Neural progenitor cell (in vitro differentiated cells): ENCODE measurements at regions not wholly inside any gene's neighbourhood (a gene's known extent, or its start where the extent isn't known, plus 50 kb on each side); places are given as distances from the start of the nearest gene placed in this dataset.

Experiments used
- DNase-seq: peaks from one replicate; pipeline ENCODE4 v3.0.0-alpha.2; 2016; ENCODE audit warnings: low spot score
- H2AFZ ChIP-seq: fragments of 200-600 bp; sonication (generic); replicated peaks from 2 replicates; pipeline ENCODE4 v1.6.1; 2016; ENCODE audit warnings: antibody characterized with exemption
- H3F3A ChIP-seq: fragments of 200-600 bp; sonication (generic); 2 replicates; pipeline ENCODE4 v1.6.1; 2016; ENCODE audit warnings: antibody characterized with exemption, low read depth
- H3K27ac ChIP-seq: fragments of 200-600 bp; sonication (generic); 2 replicates; pipeline ENCODE4 v1.5.1; 2016; ENCODE audit warnings: mild to moderate bottlenecking
- H3K27me3 ChIP-seq: fragments of 200-600 bp; sonication (generic); 2 replicates; pipeline ENCODE4 v1.6.1; 2016; ENCODE audit warnings: mild to moderate bottlenecking, moderate library complexity
- H3K36me3 ChIP-seq: fragments of 200-600 bp; sonication (generic); 2 replicates; pipeline ENCODE4 v1.5.1; 2016
- H3K4me1 ChIP-seq: fragments of 200-600 bp; sonication (generic); 2 replicates; pipeline ENCODE4 v1.6.1; 2016; ENCODE audit warnings: mixed run types
- H3K4me2 ChIP-seq: fragments of 200-600 bp; sonication (generic); 2 replicates; pipeline ENCODE4 v1.6.1; 2016
- H3K4me3 ChIP-seq: fragments of 200-600 bp; sonication (generic); 2 replicates; pipeline ENCODE4 v1.5.1; 2016
- H3K79me2 ChIP-seq: fragments of 200-600 bp; sonication (generic); 2 replicates; pipeline ENCODE4 v1.6.1; 2016; ENCODE audit warnings: low read depth
- H3K9ac ChIP-seq: fragments of 200-600 bp; sonication (generic); 2 replicates; pipeline ENCODE4 v1.6.1; 2016
- H3K9me3 ChIP-seq: fragments of 200-600 bp; sonication (generic); 2 replicates; pipeline ENCODE4 v1.5.1; 2016; ENCODE audit warnings: low read depth
- H4K20me1 ChIP-seq: fragments of 200-600 bp; sonication (generic); 2 replicates; pipeline ENCODE4 v1.6.1; 2016; ENCODE audit warnings: low read depth
- H3K27ac Mint-ChIP-seq: 3 replicates; pipeline ENCODE4 v1.8.0; 2021; ENCODE audit warnings: mixed read lengths
- H3K27me3 Mint-ChIP-seq: 2 replicates; pipeline ENCODE4 v1.8.0; 2022; ENCODE audit warnings: low read depth, mild to moderate bottlenecking, inconsistent platforms, moderate library complexity, mixed read lengths; ENCODE audit not compliant: insufficient read depth
- H3K36me3 Mint-ChIP-seq: 3 replicates; pipeline ENCODE4 v1.8.0; 2021; ENCODE audit warnings: mixed read lengths
- H3K4me1 Mint-ChIP-seq: 3 replicates; pipeline ENCODE4 v1.8.0; 2021; ENCODE audit warnings: mixed read lengths
- H3K4me3 Mint-ChIP-seq: 3 replicates; pipeline ENCODE4 v1.8.0; 2021; ENCODE audit warnings: mild to moderate bottlenecking, moderate library complexity, mixed read lengths
- H3K9me3 Mint-ChIP-seq: 3 replicates; pipeline ENCODE4 v1.8.0; 2020; ENCODE audit warnings: mixed read lengths
- EZH2 ChIP-seq: fragments of 200-600 bp; sonication (generic); IDR thresholded peaks from 2 replicates; pipeline ENCODE4 v1.6.1; 2017; ENCODE audit warnings: antibody characterized with exemption, mild to moderate bottlenecking, moderate library complexity
- EZH2phosphoT487 ChIP-seq: fragments of 200-600 bp; sonication (generic); IDR thresholded peaks from 2 replicates; pipeline ENCODE4 v1.6.1; 2017; ENCODE audit warnings: antibody characterized with exemption
- TF ChIP-seq, protein P1 (sequence below): fragments of 200-600 bp; sonication (generic); IDR thresholded peaks from 2 replicates; pipeline ENCODE4 v1.5.1; 2017; ENCODE audit warnings: antibody characterized with exemption, mild to moderate bottlenecking

GRCh38 chr6:40315060-40315459, 272.1 kb downstream of the LRFN2 start:
- Histone ChIP-seq H3K9ac (no peak overlapping the region), H3K9me3 (no peaks in the 10 kb centered on the region), H3K4me2 (no peak overlapping the region), H3K36me3 (no peaks in the 10 kb centered on the region), H3K27ac (no peak overlapping the region), H3K4me3 (no peak overlapping the region), H3K79me2 (no peaks in the 10 kb centered on the region), H2AFZ (no peak overlapping the region), H3K27me3 (no peaks in the 10 kb centered on the region), H4K20me1 (no peaks in the 10 kb centered on the region), H3F3A (no peaks in the 10 kb centered on the region), H3K4me1 (no peaks in the 10 kb centered on the region)
- no peak for DNase-seq
- TF ChIP-seq EZH2phosphoT487 (no peak), EZH2 (no peak)
- TF ChIP-seq, protein P1, sequence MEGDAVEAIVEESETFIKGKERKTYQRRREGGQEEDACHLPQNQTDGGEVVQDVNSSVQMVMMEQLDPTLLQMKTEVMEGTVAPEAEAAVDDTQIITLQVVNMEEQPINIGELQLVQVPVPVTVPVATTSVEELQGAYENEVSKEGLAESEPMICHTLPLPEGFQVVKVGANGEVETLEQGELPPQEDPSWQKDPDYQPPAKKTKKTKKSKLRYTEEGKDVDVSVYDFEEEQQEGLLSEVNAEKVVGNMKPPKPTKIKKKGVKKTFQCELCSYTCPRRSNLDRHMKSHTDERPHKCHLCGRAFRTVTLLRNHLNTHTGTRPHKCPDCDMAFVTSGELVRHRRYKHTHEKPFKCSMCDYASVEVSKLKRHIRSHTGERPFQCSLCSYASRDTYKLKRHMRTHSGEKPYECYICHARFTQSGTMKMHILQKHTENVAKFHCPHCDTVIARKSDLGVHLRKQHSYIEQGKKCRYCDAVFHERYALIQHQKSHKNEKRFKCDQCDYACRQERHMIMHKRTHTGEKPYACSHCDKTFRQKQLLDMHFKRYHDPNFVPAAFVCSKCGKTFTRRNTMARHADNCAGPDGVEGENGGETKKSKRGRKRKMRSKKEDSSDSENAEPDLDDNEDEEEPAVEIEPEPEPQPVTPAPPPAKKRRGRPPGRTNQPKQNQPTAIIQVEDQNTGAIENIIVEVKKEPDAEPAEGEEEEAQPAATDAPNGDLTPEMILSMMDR: no peak
- H3K36me3 Mint-ChIP-seq: no peaks in the 10 kb centered on the region
- no peak overlapping the region for H3K27ac Mint-ChIP-seq
- peaks cover 4% of the 10 kb centered on the region for H3K9me3 Mint-ChIP-seq
- H3K27me3 Mint-ChIP-seq: peaks cover 4% of the 10 kb centered on the region
- H3K4me1 Mint-ChIP-seq: no peaks in the 10 kb centered on the region
- H3K4me3 Mint-ChIP-seq: no peak overlapping the region

DNA sequence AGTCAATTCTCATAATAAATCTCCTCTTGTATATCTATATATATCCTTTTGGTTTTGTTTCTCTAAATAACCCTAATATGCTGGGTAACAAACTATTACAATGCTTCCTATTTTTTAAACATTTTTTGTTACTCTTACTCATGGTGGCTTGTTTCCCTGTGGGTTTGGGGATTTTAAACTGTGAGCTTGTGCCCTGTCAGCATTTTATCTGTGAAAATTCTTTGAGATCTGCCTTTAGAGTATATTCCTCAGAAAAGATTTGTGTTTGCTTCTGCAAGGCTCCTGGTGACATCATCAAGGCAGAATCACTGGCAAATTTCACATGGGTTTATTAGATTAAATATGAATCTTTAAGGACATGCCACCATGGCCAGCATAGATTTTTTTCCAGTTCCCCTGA, 273.6 kb downstream of the LRFN2 start:
- no peaks in the 10 kb centered on the region for H3F3A ChIP-seq
- no peak for TF ChIP-seq EZH2
- TF ChIP-seq, protein P1: no peak
- TF ChIP-seq EZH2phosphoT487: no peak
- no peak overlapping the region for H2AFZ ChIP-seq
- no peaks in the 10 kb centered on the region for H3K36me3 ChIP-seq
- H3K4me2 ChIP-seq: no peak overlapping the region
- H4K20me1 ChIP-seq: no peaks in the 10 kb centered on the region
- no peak overlapping the region for H3K4me3 ChIP-seq
- no peak overlapping the region for H3K27ac Mint-ChIP-seq
- H3K79me2 ChIP-seq: no peaks in the 10 kb centered on the region
- H3K4me3 Mint-ChIP-seq: no peak overlapping the region
- H3K4me1 ChIP-seq: peaks cover under 1% of the 10 kb centered on the region
- H3K9me3 Mint-ChIP-seq: no peaks in the 10 kb centered on the region
- no peak overlapping the region for H3K27ac ChIP-seq
- H3K27me3 ChIP-seq: no peaks in the 10 kb centered on the region
- H3K9me3 ChIP-seq: no peaks in the 10 kb centered on the region
- H3K4me1 Mint-ChIP-seq: peaks cover under 1% of the 10 kb centered on the region
- no peak overlapping the region for H3K9ac ChIP-seq
- DNase-seq: no peak
- no peaks in the 10 kb centered on the region for H3K36me3 Mint-ChIP-seq
- peaks cover 4% of the 10 kb centered on the region for H3K27me3 Mint-ChIP-seq

DNA sequence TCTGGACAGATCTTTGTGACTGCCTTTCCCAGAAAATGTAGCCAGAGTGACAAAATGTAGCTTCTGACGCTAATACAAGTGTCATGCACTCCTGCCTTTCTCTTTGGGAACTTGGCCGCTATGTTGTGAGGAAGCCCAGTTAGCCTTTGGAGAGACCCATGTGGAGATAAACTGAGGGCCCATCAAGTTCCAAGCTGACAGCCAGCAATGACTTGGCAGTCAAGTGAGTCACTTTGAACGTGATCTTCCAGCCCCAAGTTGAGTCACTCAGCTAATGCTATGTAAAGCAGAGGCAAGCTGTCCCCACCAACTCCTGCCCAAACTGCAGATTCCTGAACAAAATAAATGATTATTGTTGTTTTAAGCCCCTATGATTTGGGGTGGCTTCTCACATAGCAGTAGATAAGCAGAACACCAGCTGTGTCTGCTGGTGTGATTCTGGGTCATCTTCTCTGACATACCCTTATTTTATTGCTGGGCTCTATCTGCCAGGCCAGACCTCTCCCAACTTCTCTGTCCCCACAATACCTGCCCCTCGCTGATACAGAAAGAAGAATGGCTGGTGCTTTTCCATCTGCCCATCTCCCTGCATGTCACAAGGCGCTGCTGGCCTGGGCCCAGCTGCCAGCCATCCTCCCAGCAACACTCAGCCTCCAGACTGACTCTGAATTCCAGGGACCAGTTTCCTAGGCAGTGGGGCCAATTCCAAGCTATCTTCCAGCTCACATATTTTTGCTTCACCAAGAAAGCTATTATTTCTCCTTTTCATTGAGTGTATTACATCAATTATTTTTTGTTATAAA, 274.8 kb downstream of the LRFN2 start:
- H3K27ac ChIP-seq: no peak overlapping the region
- H3K27me3 ChIP-seq: no peaks in the 10 kb centered on the region
- no peak overlapping the region for H3K4me3 ChIP-seq
- no peak overlapping the region for H2AFZ ChIP-seq
- no peak overlapping the region for H3K4me2 ChIP-seq
- no peaks in the 10 kb centered on the region for H3K79me2 ChIP-seq
- no peaks in the 10 kb centered on the region for H3K36me3 ChIP-seq
- no peak for DNase-seq
- peaks cover 4% of the 10 kb centered on the region for H3K27me3 Mint-ChIP-seq
- H3K4me3 Mint-ChIP-seq: no peak overlapping the region
- no peaks in the 10 kb centered on the region for H4K20me1 ChIP-seq
- no peak overlapping the region for H3K27ac Mint-ChIP-seq
- H3K9me3 ChIP-seq: no peaks in the 10 kb centered on the region
- peaks cover 5% of the 10 kb centered on the region for H3K4me1 ChIP-seq
- H3K9me3 Mint-ChIP-seq: no peaks in the 10 kb centered on the region
- H3K9ac ChIP-seq: no peak overlapping the region
- peaks cover 2% of the 10 kb centered on the region for H3K4me1 Mint-ChIP-seq
- no peaks in the 10 kb centered on the region for H3K36me3 Mint-ChIP-seq
- no peaks in the 10 kb centered on the region for H3F3A ChIP-seq
- TF ChIP-seq EZH2phosphoT487 (no peak), EZH2 (no peak)
- TF ChIP-seq, protein P1: no peak
